Epithelial cell of esophagus (primary cell): ENCODE measurements at regions not wholly inside any gene's neighbourhood (a gene's known extent, or its start where the extent isn't known, plus 50 kb on each side); places are given as distances from the start of the nearest gene placed in this dataset.
A peak's percentile ranks its signal among the peaks of the same experiment; 100 is the strongest.

Experiments
- DNase-seq: peaks from one replicate; pipeline ENCODE4 v3.0.0; 2010; ENCODE audit warnings: low read depth
- H3K4me3 ChIP-seq: 2 replicates; pipeline ENCODE4 v1.5.1; 2011; ENCODE audit warnings: mild to moderate bottlenecking, low read length, control low read depth
- CTCF ChIP-seq: IDR thresholded peaks from 2 replicates; pipeline ENCODE4 v1.5.1; 2011; ENCODE audit warnings: low read depth, mild to moderate bottlenecking, low read length, control low read depth, inconsistent platforms; ENCODE audit not compliant: insufficient read depth; ENCODE audit errors: missing control alignments

- H3K4me3 ChIP-seq = no peak overlapping the region
- no peak for TF ChIP-seq CTCF
- DNase-seq = peak; percentile 64
Measured at GRCh38 chr1:218526198-218526580, 181.1 kb downstream of the TGFB2 start.

- TF ChIP-seq CTCF = no peak
- no peak overlapping the region for H3K4me3 ChIP-seq
- peak; percentile 6 for DNase-seq
Measured at GRCh38 chr1:218527737-218528136, 182.6 kb downstream of the TGFB2 start.

- no peak for TF ChIP-seq CTCF
- peak; percentile 7 for DNase-seq
- H3K4me3 ChIP-seq = no peak overlapping the region
Measured at GRCh38 chr1:218529646-218530300, 184.6 kb downstream of the TGFB2 start.

GRCh38 chr1:218531936-218532335 lies 186.8 kb downstream of the TGFB2 start:
- DNase-seq = no peak
- H3K4me3 ChIP-seq = no peak overlapping the region
- no peak for TF ChIP-seq CTCF

GRCh38 chr1:218536296-218536986 lies 191.3 kb downstream of the TGFB2 start:
- TF ChIP-seq CTCF = no peak
- no peak overlapping the region for H3K4me3 ChIP-seq
- peak; percentile 73 for DNase-seq

GRCh38 chr1:218537122-218537913 lies 192.2 kb downstream of the TGFB2 start:
- peak; percentile 75 for DNase-seq
- TF ChIP-seq CTCF = no peak

More at GRCh38 chr1:218537122-218537913, 192.2 kb downstream of the TGFB2 start:
- H3K4me3 ChIP-seq = no peak overlapping the region
